Astrocyte of the spinal cord (primary cell): ENCODE measurements at regions not wholly inside any gene's neighbourhood (a gene's known extent, or its start where the extent isn't known, plus 50 kb on each side); places are given as distances from the start of the nearest gene placed in this dataset.

Experiments
- DNase-seq: peaks from one replicate; pipeline ENCODE4 v3.0.0; 2011; ENCODE audit warnings: low read depth, low spot score
- H3K4me3 ChIP-seq: 2 replicates; pipeline ENCODE4 v1.5.1; 2011; ENCODE audit warnings: low read depth, mild to moderate bottlenecking, low read length, moderate library complexity
- in situ Hi-C: cut with HindIII; loops from 2 replicates; pipeline ENCODE4 v1.10.0; 2017; ENCODE audit warnings: low sequenced_read_pairs
- TF ChIP-seq, protein P1 (sequence below): IDR thresholded peaks from 2 replicates; pipeline ENCODE4 v1.5.1; 2012; ENCODE audit warnings: low read depth, mild to moderate bottlenecking, low read length, inconsistent platforms

DNA sequence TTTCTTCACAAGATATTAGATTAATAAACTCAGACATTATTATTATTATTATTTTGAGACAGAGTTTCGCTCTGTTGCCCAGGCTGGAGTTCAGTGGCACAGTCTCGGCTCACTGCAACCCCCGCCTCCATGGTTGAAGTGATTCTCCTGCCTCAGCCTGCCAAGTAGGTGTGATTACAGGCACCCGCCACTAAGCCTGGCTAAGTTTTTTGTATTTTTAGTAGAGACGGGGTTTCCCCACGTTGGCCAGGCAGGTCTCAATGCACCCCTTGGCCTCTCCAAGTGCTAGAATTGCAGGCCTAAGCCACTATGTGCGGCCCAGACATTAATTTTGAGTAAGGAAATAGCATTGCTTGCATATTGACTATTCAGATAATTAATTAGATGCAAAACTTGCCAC lies 554.9 kb upstream of the LRFN5 start:
- TF ChIP-seq, protein P1, sequence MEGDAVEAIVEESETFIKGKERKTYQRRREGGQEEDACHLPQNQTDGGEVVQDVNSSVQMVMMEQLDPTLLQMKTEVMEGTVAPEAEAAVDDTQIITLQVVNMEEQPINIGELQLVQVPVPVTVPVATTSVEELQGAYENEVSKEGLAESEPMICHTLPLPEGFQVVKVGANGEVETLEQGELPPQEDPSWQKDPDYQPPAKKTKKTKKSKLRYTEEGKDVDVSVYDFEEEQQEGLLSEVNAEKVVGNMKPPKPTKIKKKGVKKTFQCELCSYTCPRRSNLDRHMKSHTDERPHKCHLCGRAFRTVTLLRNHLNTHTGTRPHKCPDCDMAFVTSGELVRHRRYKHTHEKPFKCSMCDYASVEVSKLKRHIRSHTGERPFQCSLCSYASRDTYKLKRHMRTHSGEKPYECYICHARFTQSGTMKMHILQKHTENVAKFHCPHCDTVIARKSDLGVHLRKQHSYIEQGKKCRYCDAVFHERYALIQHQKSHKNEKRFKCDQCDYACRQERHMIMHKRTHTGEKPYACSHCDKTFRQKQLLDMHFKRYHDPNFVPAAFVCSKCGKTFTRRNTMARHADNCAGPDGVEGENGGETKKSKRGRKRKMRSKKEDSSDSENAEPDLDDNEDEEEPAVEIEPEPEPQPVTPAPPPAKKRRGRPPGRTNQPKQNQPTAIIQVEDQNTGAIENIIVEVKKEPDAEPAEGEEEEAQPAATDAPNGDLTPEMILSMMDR: no peak
- DNase-seq: no peak
- no peak overlapping the region for H3K4me3 ChIP-seq
- in situ Hi-C loops: no loop called here

DNA sequence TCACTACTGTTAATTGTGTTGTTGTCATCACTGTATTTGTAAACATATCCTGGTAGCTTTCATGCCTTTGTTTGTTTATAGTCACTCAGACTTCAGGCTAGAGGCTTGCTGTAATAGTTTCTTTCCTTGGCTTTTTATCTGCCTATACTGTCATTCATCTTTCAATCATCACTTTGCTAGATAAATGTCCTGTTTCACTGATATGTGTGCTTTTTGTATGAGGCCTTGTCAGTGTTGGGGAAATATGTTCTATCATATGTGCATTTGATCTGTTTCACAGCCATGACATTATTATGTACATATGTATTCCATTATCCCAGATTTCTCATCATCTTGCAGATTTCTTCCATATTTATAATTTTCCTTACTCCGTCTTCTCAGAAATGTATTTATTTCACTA lies 558.9 kb upstream of the LRFN5 start:
- DNase-seq: no peak
- in situ Hi-C loops: no loop called here
- TF ChIP-seq, protein P1: no peak
- no peak overlapping the region for H3K4me3 ChIP-seq

DNA sequence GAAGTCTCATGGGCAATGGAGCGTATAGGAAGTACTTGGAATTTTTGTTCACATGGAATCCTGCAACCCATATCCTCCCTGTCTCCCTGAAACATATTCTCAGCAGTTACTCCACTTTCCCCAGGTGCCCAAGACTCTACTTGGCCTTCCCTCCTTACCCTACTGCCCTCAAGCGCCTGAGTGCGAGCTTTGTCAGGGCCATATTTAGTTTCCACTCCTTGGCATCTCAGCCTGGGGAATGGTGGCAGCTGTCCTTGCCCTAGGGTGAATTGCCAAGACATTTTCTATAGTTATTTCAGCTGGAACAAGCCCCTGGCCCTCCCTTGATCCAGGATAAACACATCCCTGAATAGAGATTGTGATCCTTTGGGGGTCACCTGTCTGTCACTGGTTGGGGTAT lies 569.3 kb upstream of the LRFN5 start:
- TF ChIP-seq, protein P1: no peak
- in situ Hi-C loops: no loop called here
- H3K4me3 ChIP-seq: no peak overlapping the region
- DNase-seq: no peak

DNA sequence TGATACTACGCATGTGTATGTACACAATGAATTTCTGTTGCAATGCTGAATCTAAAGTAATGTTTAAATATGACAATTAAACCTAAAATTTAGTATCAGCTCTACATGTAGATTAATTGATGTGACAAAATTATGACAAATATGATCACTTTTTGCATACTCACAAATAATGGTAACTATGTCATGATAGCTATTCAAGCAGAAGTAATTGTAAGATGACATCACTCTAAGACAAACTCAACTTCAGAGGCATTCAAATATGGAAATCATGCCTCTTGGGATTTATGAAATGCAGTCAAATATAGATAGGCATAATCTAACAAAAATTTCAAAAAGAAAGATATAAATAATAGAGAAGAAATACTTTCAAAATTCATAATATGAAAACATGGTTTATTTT lies 571.7 kb upstream of the LRFN5 start:
- no peak for DNase-seq
- no peak overlapping the region for H3K4me3 ChIP-seq
- TF ChIP-seq, protein P1: no peak
- in situ Hi-C loops: no loop called here

DNA sequence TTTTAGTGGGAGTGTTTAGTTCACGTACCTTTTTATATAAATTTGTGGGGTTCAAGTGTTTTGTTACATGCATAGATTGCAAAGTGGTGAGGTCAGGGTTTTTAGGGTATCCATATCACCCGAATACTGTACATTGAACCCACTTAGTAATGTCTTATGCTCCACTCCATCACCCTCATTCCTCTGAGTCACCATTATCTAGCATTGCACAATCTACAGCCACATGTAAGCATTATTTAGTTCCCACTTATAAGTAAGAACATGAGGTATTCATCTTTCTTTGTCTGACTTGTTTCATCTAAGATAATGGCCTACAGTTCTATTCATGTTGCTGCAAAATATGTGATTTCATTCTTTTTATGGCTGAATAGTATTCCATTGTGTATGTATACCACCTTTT lies 583.7 kb upstream of the LRFN5 start:
- TF ChIP-seq, protein P1: no peak
- H3K4me3 ChIP-seq: no peak overlapping the region
- DNase-seq: peak; percentile 2
- in situ Hi-C loops: no loop called here

DNA sequence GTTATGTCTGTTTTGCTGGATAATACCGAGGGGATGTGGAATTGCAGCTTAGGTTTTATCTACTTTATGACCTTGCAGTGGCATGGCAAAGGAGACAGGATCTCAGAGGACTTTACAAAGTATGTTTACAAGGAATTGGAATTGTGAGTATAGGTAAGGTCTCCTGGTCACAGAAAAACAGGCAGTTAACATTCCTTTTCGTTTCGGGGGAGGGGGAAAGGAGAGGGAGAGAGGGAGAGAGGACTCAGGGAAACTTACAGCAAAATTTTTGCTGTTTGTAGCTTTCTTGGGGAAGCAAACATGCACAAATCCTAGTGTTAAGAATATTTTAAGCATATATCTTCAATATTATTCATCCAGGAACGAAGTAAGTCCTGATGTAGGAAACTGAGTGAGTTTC lies 590.5 kb upstream of the LRFN5 start:
- in situ Hi-C loops: no loop called here
- no peak overlapping the region for H3K4me3 ChIP-seq
- TF ChIP-seq, protein P1: no peak
- DNase-seq: no peak

DNA sequence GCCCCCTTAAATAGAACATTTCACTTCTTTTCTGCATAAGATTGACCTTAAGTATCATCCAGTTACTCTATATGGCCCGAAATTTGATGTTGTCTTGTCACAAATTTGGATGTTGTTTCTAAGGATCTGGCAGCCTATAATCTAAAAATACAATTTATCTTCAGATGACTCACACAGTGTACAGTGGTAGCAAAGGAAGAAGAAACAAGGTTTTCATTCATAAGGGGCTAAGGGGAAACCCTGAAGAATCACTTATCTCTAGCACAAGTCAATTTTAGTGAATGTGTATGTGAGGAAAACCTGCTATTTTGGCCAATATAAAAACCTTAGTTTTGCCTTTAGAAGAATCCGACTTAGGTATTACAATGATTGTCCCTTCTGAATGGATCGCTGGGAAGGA lies 606.3 kb upstream of the LRFN5 start:
- no peak overlapping the region for H3K4me3 ChIP-seq
- TF ChIP-seq, protein P1: no peak
- in situ Hi-C loops: no loop called here
- DNase-seq: no peak
